Glomerular visceral epithelial cell (primary cell): ENCODE measurements at regions not wholly inside any gene's neighbourhood (a gene's known extent, or its start where the extent isn't known, plus 50 kb on each side); places are given as distances from the start of the nearest gene placed in this dataset.
"Not testable (repeated sequence)": the region's sequence is repeated elsewhere in the genome, so short reads cannot be mapped to it uniquely, and the experiment has no call there.

Experiments used
- DNase-seq: peaks from one replicate; pipeline ENCODE4 v3.0.0-alpha.2; 2016; ENCODE audit errors: extremely low spot score

- no peak for DNase-seq
Measured at GRCh38 chr2:78132391-78133370, 610.5 kb upstream of the LRRTM4 start.

DNA sequence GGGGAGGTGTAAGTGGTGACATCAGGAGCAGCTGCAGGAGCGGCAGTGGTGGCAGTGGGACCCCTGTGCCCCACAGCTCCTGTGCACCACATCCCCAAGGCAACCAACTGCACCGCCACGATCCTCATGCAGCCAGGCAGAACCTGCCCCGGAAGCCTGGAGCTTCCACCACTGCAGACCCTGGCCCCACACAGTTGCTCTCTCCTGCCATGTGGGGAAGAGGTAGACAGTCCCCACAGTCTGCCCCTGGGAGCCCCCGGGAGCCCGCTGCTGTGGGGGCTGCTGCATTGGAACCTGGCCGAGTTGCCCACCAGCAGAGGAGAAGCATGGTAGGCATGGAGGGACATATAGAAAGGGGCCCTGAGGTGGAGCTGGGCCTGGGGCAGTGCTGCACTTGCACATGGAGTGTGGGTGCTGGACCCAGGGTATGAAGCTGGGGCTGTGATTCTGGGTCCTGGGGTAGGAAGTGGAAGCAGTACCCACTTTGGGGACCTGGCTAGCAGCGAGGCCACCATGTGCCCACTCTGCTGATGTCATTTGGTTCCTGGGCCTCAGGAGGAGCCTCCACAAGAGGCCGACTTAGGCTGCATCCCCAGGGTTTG, 623.3 kb upstream of the LRRTM4 start:
- no peak for DNase-seq

- DNase-seq: no peak
Measured at GRCh38 chr2:78145997-78146722, 624.0 kb upstream of the LRRTM4 start.

- DNase-seq: no peak
Measured at GRCh38 chr2:78147466-78147865, 625.3 kb upstream of the LRRTM4 start.

DNA sequence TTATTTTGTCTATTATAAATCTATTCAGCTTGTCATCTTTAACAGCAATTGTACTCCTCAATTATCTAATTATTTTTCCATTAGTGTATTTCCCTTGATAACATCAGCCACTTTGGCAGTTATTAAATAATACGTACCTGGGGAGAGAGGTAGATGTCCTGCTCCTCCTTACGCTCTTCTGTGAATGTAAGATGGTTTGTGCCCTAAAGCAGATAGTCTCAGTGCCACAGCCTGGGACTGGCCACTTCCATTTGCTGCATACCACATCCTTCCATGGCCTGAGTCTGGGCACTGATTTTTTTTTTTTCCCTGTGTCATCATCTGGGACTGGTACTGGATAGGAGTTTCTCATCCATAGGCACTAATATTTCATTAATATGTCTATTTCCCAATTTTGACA, 632.4 kb upstream of the LRRTM4 start:
- DNase-seq: no peak

GRCh38 chr2:78162202-78162601, 640.0 kb upstream of the LRRTM4 start:
- no peak for DNase-seq

GRCh38 chr2:78172157-78172556, 650.0 kb upstream of the LRRTM4 start:
- DNase-seq: not testable (repeated sequence)

DNA sequence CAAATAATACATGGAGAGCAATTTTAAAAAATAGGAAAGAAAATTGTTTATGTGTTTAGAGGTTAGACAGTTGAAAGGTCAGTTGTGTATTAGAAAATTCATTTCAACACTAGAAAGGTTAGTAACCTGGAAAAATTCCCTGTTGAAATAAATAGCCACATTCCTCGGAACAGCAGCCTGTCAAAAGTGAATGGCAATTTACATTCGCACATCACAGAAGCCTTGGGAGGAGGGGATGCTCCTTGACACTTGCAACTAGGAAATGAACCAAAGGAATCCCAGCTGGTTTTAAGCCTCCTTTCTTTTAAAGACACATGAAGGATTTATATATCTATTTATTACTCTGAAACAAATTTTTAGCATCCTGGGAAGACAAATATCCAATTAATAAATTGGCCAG, 653.5 kb upstream of the LRRTM4 start:
- DNase-seq: no peak

DNA sequence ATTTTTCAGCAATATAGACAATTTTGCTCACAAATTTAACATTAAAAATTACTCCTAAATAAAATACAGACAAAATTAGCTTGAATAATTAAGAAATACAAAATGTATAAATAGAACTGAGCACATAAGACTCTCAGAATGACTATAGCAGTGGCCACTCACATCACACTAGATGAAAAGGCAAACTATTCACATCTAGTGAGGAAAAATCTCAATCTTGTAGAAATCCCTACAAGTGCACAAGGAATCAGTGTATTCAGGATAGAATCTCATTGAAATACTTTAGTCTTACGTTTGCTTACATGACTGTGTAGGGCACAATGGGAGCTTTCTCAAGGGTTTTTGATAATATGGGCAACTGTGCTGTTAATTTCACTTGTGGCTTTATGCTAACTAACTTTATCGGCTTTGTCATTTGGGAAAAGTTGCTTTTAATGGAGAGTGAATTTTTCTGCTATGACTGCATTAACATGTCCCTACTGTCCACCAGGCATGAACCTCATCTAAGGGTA, 678.9 kb upstream of the LRRTM4 start:
- DNase-seq: no peak

GRCh38 chr2:78202366-78202765, 680.2 kb upstream of the LRRTM4 start:
- DNase-seq: no peak

GRCh38 chr2:78202986-78203670, 681.0 kb upstream of the LRRTM4 start:
- DNase-seq: no peak

DNA sequence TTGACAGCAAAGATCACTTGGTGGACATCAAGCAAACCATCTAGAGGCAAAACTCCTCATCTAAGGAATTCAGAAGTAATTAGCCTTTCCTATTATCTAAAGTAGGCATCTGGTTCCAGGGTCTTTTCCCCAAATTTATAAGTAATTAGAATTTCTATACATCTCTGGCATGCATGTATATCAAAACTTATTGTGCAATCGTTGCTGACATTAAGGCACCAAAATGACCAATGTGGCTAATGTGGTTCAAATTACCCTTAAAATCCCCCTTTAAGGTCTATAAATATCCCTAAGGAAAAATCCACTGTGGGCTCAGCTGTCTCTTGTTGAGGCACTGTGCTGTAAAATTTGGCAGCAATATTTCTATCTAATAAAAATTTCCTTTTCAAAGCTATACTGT, 695.9 kb upstream of the LRRTM4 start:
- no peak for DNase-seq

DNA sequence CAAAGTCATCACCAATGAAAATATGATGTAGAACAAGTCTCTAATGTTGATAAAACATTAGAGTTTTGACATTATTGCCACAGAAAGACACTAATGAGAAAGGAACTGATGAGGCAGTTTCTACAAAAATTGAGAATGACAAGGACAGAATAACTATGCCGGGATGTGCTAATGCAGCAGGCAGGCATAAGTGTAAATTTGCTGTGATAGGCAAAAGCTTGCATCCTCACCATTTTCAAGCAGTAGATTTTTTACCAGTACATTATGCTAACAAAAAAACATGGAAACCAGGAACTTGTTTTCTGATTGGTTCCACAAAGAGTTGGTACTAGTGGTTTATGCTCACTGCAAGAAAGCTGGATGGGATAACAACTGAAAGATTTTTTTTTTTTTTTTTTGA, 715.5 kb upstream of the LRRTM4 start:
- no peak for DNase-seq

DNA sequence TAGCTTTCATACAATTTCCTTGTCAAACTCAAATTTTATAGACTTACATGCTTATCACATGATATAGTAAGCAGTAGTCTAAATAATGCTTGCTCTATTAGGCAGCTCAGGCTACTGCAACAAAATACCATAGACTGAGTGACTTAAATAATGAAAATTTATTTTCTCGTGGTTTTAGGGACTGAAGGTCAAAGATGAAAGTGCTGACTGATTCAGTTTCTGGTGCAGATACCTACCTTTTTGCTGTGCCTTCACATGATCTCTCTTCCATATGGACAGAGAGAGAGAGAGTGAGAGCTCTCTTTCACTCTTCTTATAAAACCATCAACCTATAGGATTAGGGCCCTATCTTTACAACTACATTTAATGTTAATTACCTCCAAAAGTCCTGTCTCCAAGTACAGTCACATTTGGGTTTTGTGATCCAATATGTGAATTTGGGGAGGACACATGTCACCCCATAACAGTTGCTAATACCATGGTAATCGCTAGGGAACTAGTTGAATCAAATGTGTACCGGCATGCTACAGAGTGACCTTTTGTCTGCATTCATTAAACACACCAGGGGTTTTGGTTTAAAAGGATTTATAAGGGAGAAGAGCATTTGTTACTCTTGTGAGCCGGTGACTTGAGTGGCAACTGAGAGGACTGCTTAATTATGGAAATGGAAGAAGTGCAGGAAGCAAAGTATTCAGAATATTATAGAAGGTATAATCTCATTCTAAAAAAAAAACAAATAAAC, 723.4 kb upstream of the LRRTM4 start:
- DNase-seq: no peak

- DNase-seq: no peak
Measured at GRCh38 chr2:78251708-78252107, 729.5 kb upstream of the LRRTM4 start.

DNA sequence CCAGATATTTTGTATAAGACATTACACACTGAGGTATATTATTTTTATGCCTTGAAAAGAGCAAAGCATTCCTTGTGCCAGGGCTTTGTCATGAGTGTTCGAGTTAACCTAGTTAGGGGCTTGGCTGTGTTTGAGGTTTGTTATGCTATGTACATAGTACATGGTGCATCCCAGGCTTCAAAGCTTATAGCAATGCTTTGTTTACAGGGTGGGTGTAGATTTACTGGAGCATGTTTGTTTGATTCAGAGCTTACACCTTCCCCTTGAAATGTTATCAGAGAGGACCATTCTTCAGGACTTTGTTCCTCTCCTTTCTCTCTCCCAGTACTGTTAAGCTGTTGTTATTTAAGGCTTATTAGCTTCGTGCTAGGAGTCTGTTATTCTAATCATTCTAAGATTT, 738.7 kb upstream of the LRRTM4 start:
- DNase-seq: no peak

DNA sequence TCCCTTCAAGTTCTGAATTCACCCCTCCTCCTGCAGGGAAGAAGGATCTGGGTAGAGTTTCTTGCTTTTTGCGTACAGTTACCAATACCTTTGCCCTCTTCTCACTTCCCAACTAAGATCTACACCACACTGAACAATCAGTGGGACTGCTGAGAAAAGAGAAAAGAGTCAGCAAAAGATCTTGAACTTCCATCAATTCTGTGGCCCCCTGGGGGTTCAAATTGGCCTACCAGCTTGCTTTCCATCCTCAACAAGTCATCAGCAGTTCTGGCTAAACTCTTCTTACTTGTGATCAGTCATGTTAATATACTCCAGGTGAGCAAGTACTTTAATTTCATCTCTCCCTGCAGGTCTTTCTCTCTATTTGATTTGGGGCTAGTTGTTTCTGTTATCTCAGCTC, 739.3 kb upstream of the LRRTM4 start:
- DNase-seq: no peak

- DNase-seq: not testable (repeated sequence)
Measured at GRCh38 chr2:78262089-78262488, 739.9 kb upstream of the LRRTM4 start.

GRCh38 chr2:78262713-78263375, 740.7 kb upstream of the LRRTM4 start:
- DNase-seq: no peak

- no peak for DNase-seq
Measured at GRCh38 chr2:78263571-78263970, 741.4 kb upstream of the LRRTM4 start.
